ENCODE measurements at regions not wholly inside any gene's neighbourhood (a gene's known extent, or its start where the extent isn't known, plus 50 kb on each side); places are given as distances from the start of the nearest gene placed in this dataset.
A peak's percentile ranks its signal among the peaks of the same experiment; 100 is the strongest.

GRCh38 chr14:58725226-58725625, 87.5 kb downstream of the DACT1 start:
- no peak overlapping the region for H3K27ac Mint-ChIP-seq (ENCODE audit: low read depth, unreplicated experiment)

GRCh38 chr14:58725871-58726270, 88.1 kb downstream of the DACT1 start:
- Mint-ChIP-seq H3K4me3 (ENCODE audit: unreplicated experiment) (no peak overlapping the region), H3K9me3 (ENCODE audit: unreplicated experiment) (no peaks in the 10 kb centered on the region), H3K36me3 (ENCODE audit: insufficient read depth, unreplicated experiment) (peaks cover 5% of the 10 kb centered on the region), H3K4me1 (ENCODE audit: insufficient read depth, unreplicated experiment) (peaks cover 7% of the 10 kb centered on the region), H3K27ac (ENCODE audit: low read depth, unreplicated experiment) (no peak overlapping the region), H3K27me3 (ENCODE audit: insufficient read depth, unreplicated experiment) (peaks cover 79% of the 10 kb centered on the region)
- no TSS peak for BruUV-seq (replicated peaks)
- ChIA-PET POLR2A (no interaction called here), CTCF (no interaction called here)
- no peak for DNase-seq (ENCODE audit: unreplicated experiment)
- intact Hi-C loops (cut with micrococcal nuclease), result no loop called here
- TF ChIP-seq CTCF (IDR thresholded peaks at IDR 0.05; ENCODE audit: unreplicated experiment), result no peak

More at GRCh38 chr14:58725226-58725625, 87.5 kb downstream of the DACT1 start:
- H3K27me3 Mint-ChIP-seq (ENCODE audit: insufficient read depth, unreplicated experiment), result peaks cover 77% of the 10 kb centered on the region
- POLR2A ChIA-PET, result no interaction called here
- H3K4me1 Mint-ChIP-seq (ENCODE audit: insufficient read depth, unreplicated experiment), result peaks cover under 1% of the 10 kb centered on the region
- no TSS peak for BruUV-seq (replicated peaks)
- no peaks in the 10 kb centered on the region for H3K9me3 Mint-ChIP-seq (ENCODE audit: unreplicated experiment)
- no peak for TF ChIP-seq CTCF (IDR thresholded peaks at IDR 0.05; ENCODE audit: unreplicated experiment)
- H3K4me3 Mint-ChIP-seq (ENCODE audit: unreplicated experiment), result no peak overlapping the region
- CTCF ChIA-PET, result no interaction called here
- intact Hi-C loops (cut with micrococcal nuclease), result no loop called here
- no peak for DNase-seq (ENCODE audit: unreplicated experiment)
- peaks cover 6% of the 10 kb centered on the region for H3K36me3 Mint-ChIP-seq (ENCODE audit: insufficient read depth, unreplicated experiment)

GRCh38 chr14:58730792-58731464, 93.2 kb downstream of the DACT1 start:
- intact Hi-C loops (cut with micrococcal nuclease), result no loop called here
- Mint-ChIP-seq H3K36me3 (ENCODE audit: insufficient read depth, unreplicated experiment) (no peaks in the 10 kb centered on the region), H3K9me3 (ENCODE audit: unreplicated experiment) (no peaks in the 10 kb centered on the region), H3K27me3 (ENCODE audit: insufficient read depth, unreplicated experiment) (peaks cover 67% of the 10 kb centered on the region), H3K27ac (ENCODE audit: low read depth, unreplicated experiment) (no peak overlapping the region), H3K4me1 (ENCODE audit: insufficient read depth, unreplicated experiment) (peaks cover 16% of the 10 kb centered on the region), H3K4me3 (ENCODE audit: unreplicated experiment) (no peak overlapping the region)
- POLR2A ChIA-PET, result interaction anchor here (0.6 to 1.9 kb wide), 3 partner anchors 22 to 678 kb away, joined by 3 to 8 read pairs (median 3); no protein-coding TSS in a partner anchor
- TF ChIP-seq CTCF (IDR thresholded peaks at IDR 0.05; ENCODE audit: unreplicated experiment), result no peak
- BruUV-seq (replicated peaks), result no TSS peak
- no peak for DNase-seq (ENCODE audit: unreplicated experiment)
- CTCF ChIA-PET, result interaction anchor here (0.6 to 0.8 kb wide), 3 partner anchors 49 to 212 kb away, joined by 3 read pairs; no protein-coding TSS in a partner anchor

GRCh38 chr14:58731465-58732293, 93.9 kb downstream of the DACT1 start:
- H3K4me3 Mint-ChIP-seq (ENCODE audit: unreplicated experiment), result no peak overlapping the region
- no peak for TF ChIP-seq CTCF (IDR thresholded peaks at IDR 0.05; ENCODE audit: unreplicated experiment)
- H3K27me3 Mint-ChIP-seq (ENCODE audit: insufficient read depth, unreplicated experiment), result peaks cover 67% of the 10 kb centered on the region
- peak; percentile 93 for DNase-seq (ENCODE audit: unreplicated experiment)
- peaks cover 16% of the 10 kb centered on the region for H3K4me1 Mint-ChIP-seq (ENCODE audit: insufficient read depth, unreplicated experiment)
- no peaks in the 10 kb centered on the region for H3K36me3 Mint-ChIP-seq (ENCODE audit: insufficient read depth, unreplicated experiment)
- CTCF ChIA-PET, result interaction anchor here (0.6 to 0.8 kb wide), 3 partner anchors 48 to 233 kb away, joined by 3 read pairs; no protein-coding TSS in a partner anchor
- no TSS peak for BruUV-seq (replicated peaks)
- H3K27ac Mint-ChIP-seq (ENCODE audit: low read depth, unreplicated experiment), result no peak overlapping the region
- POLR2A ChIA-PET, result interaction anchor here (0.6 to 1.9 kb wide), 4 partner anchors 22 to 677 kb away, joined by 3 to 8 read pairs (median 4); no protein-coding TSS in a partner anchor
- intact Hi-C loops (cut with micrococcal nuclease), result no loop called here
- H3K9me3 Mint-ChIP-seq (ENCODE audit: unreplicated experiment), result no peaks in the 10 kb centered on the region

Data from MCF 10A (cell line).